ENCODE measurements at regions not wholly inside any gene's neighbourhood (a gene's known extent, or its start where the extent isn't known, plus 50 kb on each side); places are given as distances from the start of the nearest gene placed in this dataset.
"Not testable (repeated sequence)": the region's sequence is repeated elsewhere in the genome, so short reads cannot be mapped to it uniquely, and the experiment has no call there.

- Histone ChIP-seq H3K9ac (no peak overlapping the region), H3K36me3 (ENCODE audit: low read depth) (no peaks in the 10 kb centered on the region), H3K27me3 (replicated peaks; ENCODE audit: insufficient read depth) (no peaks in the 10 kb centered on the region; the same call in 1 of the 2 replicates), H3K4me1 (ENCODE audit: insufficient read depth) (no peaks in the 10 kb centered on the region), H3K9me3 (ENCODE audit: low read depth) (no peaks in the 10 kb centered on the region), H3K27ac (no peak overlapping the region), H3K4me3 (no peak overlapping the region), H4K20me1 (ENCODE audit: insufficient read depth) (no peaks in the 10 kb centered on the region), H3F3A (ENCODE audit: insufficient read depth) (no peaks in the 10 kb centered on the region), H3K79me2 (ENCODE audit: insufficient read depth) (no peaks in the 10 kb centered on the region), H3K4me2 (ENCODE audit: unreplicated experiment) (no peak overlapping the region), H3K9me2 (ENCODE audit: insufficient read depth) (no peaks in the 10 kb centered on the region), H2AFZ (no peak overlapping the region)
- no peak for DNase-seq
- in situ Hi-C loops (cut with MboI), result no loop called here
- 25% methylated on average over 9 of the region's 9 CpGs for WGBS, 2 experiments (ENCODE audit: low coverage in 1 of 2, low lambda C conversion rate in 2 of 2, missing lambda C conversion rate in 2 of 2)
- no peak for TF ChIP-seq EZH2 (IDR thresholded peaks at IDR 0.05; ENCODE audit: insufficient read depth, poor library complexity, severe bottlenecking)
- no peak for TF ChIP-seq EZH2phosphoT487 (IDR thresholded peaks at IDR 0.05; ENCODE audit: insufficient read depth, low read depth)
Observed at GRCh38 chr22:49658902-49659280, 168.8 kb downstream of the BRD1 start.

- H3K4me2 ChIP-seq (ENCODE audit: unreplicated experiment), result no peak overlapping the region
- H3K9me3 ChIP-seq (ENCODE audit: low read depth), result no peaks in the 10 kb centered on the region
- in situ Hi-C loops (cut with MboI), result no loop called here
- no peak for TF ChIP-seq EZH2phosphoT487 (IDR thresholded peaks at IDR 0.05; ENCODE audit: insufficient read depth, low read depth)
- no peak for TF ChIP-seq EZH2 (IDR thresholded peaks at IDR 0.05; ENCODE audit: insufficient read depth, poor library complexity, severe bottlenecking)
- no peak overlapping the region for H3K27ac ChIP-seq
- no peak for DNase-seq
- H3K9me2 ChIP-seq (ENCODE audit: insufficient read depth), result no peaks in the 10 kb centered on the region
- H3K9ac ChIP-seq, result no peak overlapping the region
- H3F3A ChIP-seq (ENCODE audit: insufficient read depth), result no peaks in the 10 kb centered on the region
- no peaks in the 10 kb centered on the region for H3K36me3 ChIP-seq (ENCODE audit: low read depth)
- H3K27me3 ChIP-seq (replicated peaks; ENCODE audit: insufficient read depth), result no peaks in the 10 kb centered on the region
- no peak overlapping the region for H3K4me3 ChIP-seq
- no peak overlapping the region for H2AFZ ChIP-seq
- no peaks in the 10 kb centered on the region for H4K20me1 ChIP-seq (ENCODE audit: insufficient read depth)
- 52 to 58% methylated on average over 12 of the region's 12 CpGs for WGBS, 2 experiments (ENCODE audit: low coverage in 1 of 2, low lambda C conversion rate in 2 of 2, missing lambda C conversion rate in 2 of 2)
- no peaks in the 10 kb centered on the region for H3K79me2 ChIP-seq (ENCODE audit: insufficient read depth)
- H3K4me1 ChIP-seq (ENCODE audit: insufficient read depth), result no peaks in the 10 kb centered on the region
Observed at GRCh38 chr22:49657974-49658590, 169.6 kb downstream of the BRD1 start.

- in situ Hi-C loops (cut with MboI), result no loop called here
- H3K9ac ChIP-seq, result no peak overlapping the region
- no peaks in the 10 kb centered on the region for H3K27me3 ChIP-seq (replicated peaks; ENCODE audit: insufficient read depth)
- H3K9me3 ChIP-seq (ENCODE audit: low read depth), result no peaks in the 10 kb centered on the region
- H4K20me1 ChIP-seq (ENCODE audit: insufficient read depth), result no peaks in the 10 kb centered on the region
- no peaks in the 10 kb centered on the region for H3K79me2 ChIP-seq (ENCODE audit: insufficient read depth)
- no peak overlapping the region for H3K27ac ChIP-seq
- WGBS, 2 experiments (ENCODE audit: low coverage in 1 of 2, low lambda C conversion rate in 2 of 2, missing lambda C conversion rate in 2 of 2), result 49 to 52% methylated on average over 22 to 24 of the region's 24 CpGs
- DNase-seq, result no peak
- no peaks in the 10 kb centered on the region for H3K36me3 ChIP-seq (ENCODE audit: low read depth)
- no peaks in the 10 kb centered on the region for H3K4me1 ChIP-seq (ENCODE audit: insufficient read depth)
- TF ChIP-seq EZH2phosphoT487 (IDR thresholded peaks at IDR 0.05; ENCODE audit: insufficient read depth, low read depth) (no peak), EZH2 (IDR thresholded peaks at IDR 0.05; ENCODE audit: insufficient read depth, poor library complexity, severe bottlenecking) (no peak)
- H3K4me2 ChIP-seq (ENCODE audit: unreplicated experiment), result no peak overlapping the region
- H3K9me2 ChIP-seq (ENCODE audit: insufficient read depth), result no peaks in the 10 kb centered on the region
- H3F3A ChIP-seq (ENCODE audit: insufficient read depth), result no peaks in the 10 kb centered on the region
- H2AFZ ChIP-seq, result no peak overlapping the region
- H3K4me3 ChIP-seq, result no peak overlapping the region
Observed at GRCh38 chr22:49657275-49657973, 170.2 kb downstream of the BRD1 start.

- H3K27me3 ChIP-seq (replicated peaks; ENCODE audit: insufficient read depth); H3K9me2 ChIP-seq (ENCODE audit: insufficient read depth); H4K20me1 ChIP-seq (ENCODE audit: insufficient read depth); H3K4me1 ChIP-seq (ENCODE audit: insufficient read depth); H3K9me3 ChIP-seq (ENCODE audit: low read depth); in situ Hi-C loops (cut with MboI); H3K79me2 ChIP-seq (ENCODE audit: insufficient read depth); H3K27ac ChIP-seq; DNase-seq; H3K4me3 ChIP-seq; H3K4me2 ChIP-seq (ENCODE audit: unreplicated experiment); H3F3A ChIP-seq (ENCODE audit: insufficient read depth); H3K9ac ChIP-seq; H2AFZ ChIP-seq; H3K36me3 ChIP-seq (ENCODE audit: low read depth): not testable (repeated sequence)
- 47 to 48% methylated on average over 19 of the region's 19 CpGs for WGBS, 2 experiments (ENCODE audit: low coverage in 1 of 2, low lambda C conversion rate in 2 of 2, missing lambda C conversion rate in 2 of 2)
Observed at GRCh38 chr22:49656883-49657274, 170.8 kb downstream of the BRD1 start.
